ENCODE measurements at regions not wholly inside any gene's neighbourhood (a gene's known extent, or its start where the extent isn't known, plus 50 kb on each side); places are given as distances from the start of the nearest gene placed in this dataset.

DNA sequence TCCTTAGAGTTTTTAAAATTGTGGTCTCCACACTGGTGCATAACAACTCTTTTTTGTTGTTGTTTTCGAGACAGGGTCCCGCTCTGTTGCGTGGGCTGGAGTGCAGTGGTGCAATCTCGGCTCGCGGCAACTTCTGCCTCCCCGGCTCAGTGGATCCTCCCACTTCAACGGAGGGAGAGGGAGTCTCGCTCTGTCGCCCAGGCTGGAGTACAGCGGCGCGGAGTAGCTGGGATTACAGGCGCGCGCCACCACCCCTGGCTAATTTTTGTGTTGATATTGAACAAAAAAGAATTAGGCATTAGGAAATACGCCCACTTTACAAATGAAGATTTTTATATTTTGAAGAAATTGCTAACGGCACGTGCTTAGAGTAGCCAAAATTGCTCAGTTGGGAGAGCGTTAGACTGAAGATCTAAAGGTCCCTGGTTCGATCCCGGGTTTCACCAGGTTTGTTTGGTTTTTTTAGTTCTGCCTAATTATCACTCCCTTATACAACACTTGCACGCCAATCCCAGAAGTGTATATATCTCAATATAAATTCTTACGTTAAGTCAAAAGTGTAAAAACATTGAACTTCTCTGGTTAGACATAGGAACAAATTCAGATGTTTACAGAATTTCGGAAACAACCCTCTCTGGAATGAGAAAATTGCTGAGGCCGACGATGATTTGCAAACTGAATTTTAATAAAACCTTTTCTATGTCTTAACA lies 159.6 kb downstream of the TRIM27 start:
- Histone ChIP-seq H3K27me3 (peaks cover 3% of the 10 kb centered on the region), H3K9me3 (no peaks in the 10 kb centered on the region), H3K27ac (no peak overlapping the region), H3K4me1 (no peaks in the 10 kb centered on the region), H3K4me3 (no peak overlapping the region), H3K36me3 (no peaks in the 10 kb centered on the region)
- DNase-seq (ENCODE audit: extremely low spot score in 2 of 2), result no peak
- intact Hi-C loops (cut with DNase I), result loop anchor here (5.0 kb wide), 1 partner anchor 977 kb away; no protein-coding TSS in a partner anchor
- TF ChIP-seq POLR2A (IDR thresholded peaks at IDR 0.05), result no peak

DNA sequence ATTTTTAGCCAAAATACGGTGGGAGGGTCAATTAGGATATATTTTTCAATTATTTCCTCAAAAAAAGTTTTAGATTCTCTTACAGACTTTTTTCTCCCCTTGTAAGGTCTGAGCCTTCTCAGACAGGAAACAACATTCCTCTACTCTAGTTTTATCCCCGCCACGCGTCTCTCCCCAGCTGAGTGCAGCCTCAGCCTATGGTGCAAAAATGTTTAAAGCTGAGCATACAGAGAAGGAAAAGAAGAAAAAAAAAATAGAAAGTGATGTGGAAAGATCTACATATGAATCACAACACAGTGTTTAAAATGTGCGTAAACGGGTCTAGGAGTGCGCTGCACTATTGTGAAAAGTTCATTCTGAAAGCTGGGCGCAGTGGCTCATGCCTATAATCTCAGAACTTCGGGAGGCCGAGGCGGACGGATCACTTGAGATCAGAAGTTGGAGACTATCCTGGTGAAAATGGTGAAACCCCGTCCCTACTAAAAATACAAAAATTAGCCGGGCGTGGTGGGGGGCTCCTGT lies 159.0 kb downstream of the TRIM27 start:
- intact Hi-C loops (cut with DNase I), result loop anchor here (5.0 kb wide), 1 partner anchor 978 kb away; no protein-coding TSS in a partner anchor
- Histone ChIP-seq H3K9me3 (no peaks in the 10 kb centered on the region), H3K27me3 (peaks cover 3% of the 10 kb centered on the region), H3K4me1 (no peaks in the 10 kb centered on the region), H3K27ac (no peak overlapping the region), H3K4me3 (no peak overlapping the region), H3K36me3 (no peaks in the 10 kb centered on the region)
- DNase-seq (ENCODE audit: extremely low spot score in 2 of 2), result no peak
- TF ChIP-seq POLR2A (IDR thresholded peaks at IDR 0.05) (no peak), POLR2AphosphoS5 (IDR thresholded peaks at IDR 0.05; ENCODE audit: insufficient read depth in 1 of 2, low read depth in 1 of 2) (no peak)
- TF ChIP-seq, protein P1, sequence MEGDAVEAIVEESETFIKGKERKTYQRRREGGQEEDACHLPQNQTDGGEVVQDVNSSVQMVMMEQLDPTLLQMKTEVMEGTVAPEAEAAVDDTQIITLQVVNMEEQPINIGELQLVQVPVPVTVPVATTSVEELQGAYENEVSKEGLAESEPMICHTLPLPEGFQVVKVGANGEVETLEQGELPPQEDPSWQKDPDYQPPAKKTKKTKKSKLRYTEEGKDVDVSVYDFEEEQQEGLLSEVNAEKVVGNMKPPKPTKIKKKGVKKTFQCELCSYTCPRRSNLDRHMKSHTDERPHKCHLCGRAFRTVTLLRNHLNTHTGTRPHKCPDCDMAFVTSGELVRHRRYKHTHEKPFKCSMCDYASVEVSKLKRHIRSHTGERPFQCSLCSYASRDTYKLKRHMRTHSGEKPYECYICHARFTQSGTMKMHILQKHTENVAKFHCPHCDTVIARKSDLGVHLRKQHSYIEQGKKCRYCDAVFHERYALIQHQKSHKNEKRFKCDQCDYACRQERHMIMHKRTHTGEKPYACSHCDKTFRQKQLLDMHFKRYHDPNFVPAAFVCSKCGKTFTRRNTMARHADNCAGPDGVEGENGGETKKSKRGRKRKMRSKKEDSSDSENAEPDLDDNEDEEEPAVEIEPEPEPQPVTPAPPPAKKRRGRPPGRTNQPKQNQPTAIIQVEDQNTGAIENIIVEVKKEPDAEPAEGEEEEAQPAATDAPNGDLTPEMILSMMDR (IDR thresholded peaks at IDR 0.05), result no peak

DNA sequence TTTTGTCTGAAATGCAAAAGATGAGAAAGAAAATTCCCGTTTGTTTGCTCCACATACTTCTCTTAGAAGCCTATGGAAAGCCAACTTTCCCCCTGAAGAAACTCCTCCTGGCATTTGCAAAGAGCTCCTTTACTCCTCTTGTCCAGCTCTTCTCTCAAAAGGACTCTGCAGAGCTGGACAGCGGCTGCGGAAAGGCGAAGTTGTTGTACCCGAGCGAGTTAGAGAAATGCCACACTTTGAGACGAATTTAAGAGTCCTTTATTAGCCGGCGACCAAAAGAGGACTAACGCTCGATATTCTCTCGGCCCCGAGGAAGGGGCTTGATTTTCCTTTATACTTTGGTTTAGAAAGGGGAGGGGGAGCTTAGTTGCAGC lies 157.8 kb downstream of the TRIM27 start:
- H3K27me3 ChIP-seq, result peaks cover 3% of the 10 kb centered on the region
- TF ChIP-seq POLR2AphosphoS5 (IDR thresholded peaks at IDR 0.05; ENCODE audit: insufficient read depth in 1 of 2, low read depth in 1 of 2) (no peak), POLR2A (IDR thresholded peaks at IDR 0.05) (no peak)
- TF ChIP-seq, protein P1 (IDR thresholded peaks at IDR 0.05), result no peak
- DNase-seq (ENCODE audit: extremely low spot score in 2 of 2), result no peak

DNA sequence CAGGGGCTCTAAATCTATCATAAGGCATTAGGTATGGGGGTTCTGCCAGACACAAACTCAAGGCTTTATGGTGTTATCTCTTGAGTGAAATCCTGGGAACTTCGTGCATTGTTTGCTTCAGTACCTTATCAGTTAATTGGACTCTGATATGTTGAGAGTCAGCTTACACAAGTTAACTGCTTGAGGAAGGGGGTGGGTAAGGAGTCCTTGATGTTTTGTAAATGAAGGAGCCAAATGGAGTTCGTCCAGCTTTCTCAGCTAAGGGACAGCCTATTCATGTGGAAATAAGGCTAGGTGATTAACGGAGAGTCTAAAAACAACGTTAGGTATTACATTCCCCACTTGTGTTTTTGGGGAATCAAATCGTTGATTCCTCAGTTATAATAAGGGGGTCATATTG lies 157.4 kb downstream of the TRIM27 start:
- TF ChIP-seq POLR2A (IDR thresholded peaks at IDR 0.05) (no peak), POLR2AphosphoS5 (IDR thresholded peaks at IDR 0.05; ENCODE audit: insufficient read depth in 1 of 2, low read depth in 1 of 2) (no peak)
- TF ChIP-seq, protein P1 (IDR thresholded peaks at IDR 0.05), result no peak
- Histone ChIP-seq H3K4me1 (no peaks in the 10 kb centered on the region), H3K9me3 (no peaks in the 10 kb centered on the region), H3K4me3 (no peak overlapping the region), H3K36me3 (no peaks in the 10 kb centered on the region), H3K27ac (no peak overlapping the region), H3K27me3 (peaks cover 3% of the 10 kb centered on the region)
- no peak for DNase-seq (ENCODE audit: extremely low spot score in 2 of 2)
- intact Hi-C loops (cut with DNase I), result no loop called here

More for the DNA sequence above, 157.8 kb downstream of the TRIM27 start:
- Histone ChIP-seq H3K4me1 (no peaks in the 10 kb centered on the region), H3K9me3 (no peaks in the 10 kb centered on the region), H3K36me3 (no peaks in the 10 kb centered on the region), H3K27ac (no peak overlapping the region), H3K4me3 (no peak overlapping the region)
- intact Hi-C loops (cut with DNase I), result no loop called here

DNA sequence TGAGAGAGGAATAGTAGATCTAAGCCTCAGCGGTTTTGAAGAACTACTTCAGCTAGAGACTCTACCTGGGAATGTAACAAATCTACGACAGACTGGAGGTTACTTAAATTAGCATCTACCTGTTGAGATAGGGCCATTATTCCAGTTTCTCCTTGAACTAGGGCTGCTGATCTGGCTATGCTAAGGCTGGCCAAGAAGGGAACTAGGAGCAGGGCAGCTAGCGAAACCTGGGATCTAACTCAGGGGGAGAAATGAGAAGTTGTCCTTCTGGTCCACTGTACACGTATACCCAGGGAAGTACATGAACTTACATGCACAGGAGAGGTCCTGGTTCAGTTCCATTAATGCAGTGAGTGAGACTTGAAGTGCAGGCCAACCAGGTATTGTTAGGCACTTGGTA lies 156.7 kb downstream of the TRIM27 start:
- Histone ChIP-seq H3K4me1 (no peaks in the 10 kb centered on the region), H3K36me3 (no peaks in the 10 kb centered on the region), H3K4me3 (no peak overlapping the region), H3K9me3 (no peaks in the 10 kb centered on the region), H3K27me3 (peaks cover 3% of the 10 kb centered on the region), H3K27ac (no peak overlapping the region)
- intact Hi-C loops (cut with DNase I), result no loop called here
- TF ChIP-seq POLR2AphosphoS5 (IDR thresholded peaks at IDR 0.05; ENCODE audit: insufficient read depth in 1 of 2, low read depth in 1 of 2), result no peak
- no peak for TF ChIP-seq POLR2A (IDR thresholded peaks at IDR 0.05)
- TF ChIP-seq, protein P1 (IDR thresholded peaks at IDR 0.05), result no peak
- no peak for DNase-seq (ENCODE audit: extremely low spot score in 2 of 2)
